ENCODE measurements at regions not wholly inside any gene's neighbourhood (a gene's known extent, or its start where the extent isn't known, plus 50 kb on each side); places are given as distances from the start of the nearest gene placed in this dataset.

GRCh38 chr10:28470873-28471651 is 61.9 kb upstream of the WAC start:
- intact Hi-C loops (cut with DNase I) = no loop called here
- 61% methylated on average over 12 of the region's 12 CpGs for WGBS
- no peak overlapping the region for H3K4me3 ChIP-seq

GRCh38 chr10:28471652-28472050 is 61.3 kb upstream of the WAC start:
- TF ChIP-seq POLR2AphosphoS5 (IDR thresholded peaks at IDR 0.05) (no peak), POLR2A (IDR thresholded peaks at IDR 0.05) (no peak)
- TF ChIP-seq, protein P1, sequence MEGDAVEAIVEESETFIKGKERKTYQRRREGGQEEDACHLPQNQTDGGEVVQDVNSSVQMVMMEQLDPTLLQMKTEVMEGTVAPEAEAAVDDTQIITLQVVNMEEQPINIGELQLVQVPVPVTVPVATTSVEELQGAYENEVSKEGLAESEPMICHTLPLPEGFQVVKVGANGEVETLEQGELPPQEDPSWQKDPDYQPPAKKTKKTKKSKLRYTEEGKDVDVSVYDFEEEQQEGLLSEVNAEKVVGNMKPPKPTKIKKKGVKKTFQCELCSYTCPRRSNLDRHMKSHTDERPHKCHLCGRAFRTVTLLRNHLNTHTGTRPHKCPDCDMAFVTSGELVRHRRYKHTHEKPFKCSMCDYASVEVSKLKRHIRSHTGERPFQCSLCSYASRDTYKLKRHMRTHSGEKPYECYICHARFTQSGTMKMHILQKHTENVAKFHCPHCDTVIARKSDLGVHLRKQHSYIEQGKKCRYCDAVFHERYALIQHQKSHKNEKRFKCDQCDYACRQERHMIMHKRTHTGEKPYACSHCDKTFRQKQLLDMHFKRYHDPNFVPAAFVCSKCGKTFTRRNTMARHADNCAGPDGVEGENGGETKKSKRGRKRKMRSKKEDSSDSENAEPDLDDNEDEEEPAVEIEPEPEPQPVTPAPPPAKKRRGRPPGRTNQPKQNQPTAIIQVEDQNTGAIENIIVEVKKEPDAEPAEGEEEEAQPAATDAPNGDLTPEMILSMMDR (IDR thresholded peaks at IDR 0.05) = no peak
- Histone ChIP-seq H3K4me3 (no peak overlapping the region), H3K27me3 (replicated peaks; ENCODE audit: insufficient read depth) (peaks cover 2% of the 10 kb centered on the region), H3K27ac (no peak overlapping the region), H3K9me3 (no peaks in the 10 kb centered on the region), H3K36me3 (no peaks in the 10 kb centered on the region), H3K4me1 (replicated peaks) (no peaks in the 10 kb centered on the region)
- intact Hi-C loops (cut with DNase I) = no loop called here
- DNase-seq (ENCODE audit: low spot score) = no peak
- 93% methylated on average over 6 of the region's 6 CpGs for WGBS

More at GRCh38 chr10:28470873-28471651, 61.9 kb upstream of the WAC start:
- no peak for TF ChIP-seq POLR2AphosphoS5 (IDR thresholded peaks at IDR 0.05)
- no peak for TF ChIP-seq POLR2A (IDR thresholded peaks at IDR 0.05)
- TF ChIP-seq, protein P1 (IDR thresholded peaks at IDR 0.05) = no peak
- Histone ChIP-seq H3K9me3 (no peaks in the 10 kb centered on the region), H3K4me1 (replicated peaks) (no peaks in the 10 kb centered on the region), H3K27ac (no peak overlapping the region), H3K36me3 (no peaks in the 10 kb centered on the region), H3K27me3 (replicated peaks; ENCODE audit: insufficient read depth) (peaks cover 2% of the 10 kb centered on the region)
- no peak for DNase-seq (ENCODE audit: low spot score)

- Histone ChIP-seq H3K36me3 (no peaks in the 10 kb centered on the region), H3K9me3 (no peaks in the 10 kb centered on the region), H3K27ac (no peak overlapping the region), H3K4me1 (replicated peaks) (no peaks in the 10 kb centered on the region), H3K4me3 (no peak overlapping the region), H3K27me3 (replicated peaks; ENCODE audit: insufficient read depth) (no peaks in the 10 kb centered on the region)
- intact Hi-C loops (cut with DNase I) = no loop called here
- no peak for TF ChIP-seq POLR2AphosphoS5 (IDR thresholded peaks at IDR 0.05)
- no peak for TF ChIP-seq POLR2A (IDR thresholded peaks at IDR 0.05)
- TF ChIP-seq, protein P1 (IDR thresholded peaks at IDR 0.05) = no peak
- 32% methylated on average over 1 of the region's 1 CpG for WGBS
- no peak for DNase-seq (ENCODE audit: low spot score)
Measured at GRCh38 chr10:28478646-28479045, 54.3 kb upstream of the WAC start.

DNA sequence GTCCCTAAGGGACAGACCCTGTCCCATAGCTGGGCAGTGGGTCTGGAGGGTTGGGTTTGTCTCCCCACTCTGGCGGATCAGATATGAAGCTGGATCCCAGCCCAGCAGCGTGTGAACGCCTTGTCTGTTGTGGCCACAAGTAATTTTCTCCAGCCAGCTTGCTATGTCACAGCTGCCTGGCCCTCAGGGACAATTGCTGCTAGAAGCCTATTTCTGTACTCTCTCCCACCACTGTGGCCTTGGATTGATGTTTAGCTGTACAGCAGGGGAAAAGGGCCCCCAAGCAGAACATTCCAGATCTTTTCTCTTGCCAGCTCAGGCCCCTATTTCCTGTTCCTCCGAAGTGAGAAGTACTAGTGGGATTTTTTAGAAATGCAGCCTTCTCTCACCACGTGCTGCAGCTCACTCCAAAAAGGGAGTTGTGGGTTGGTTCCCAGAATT is 53.5 kb upstream of the WAC start:
- H3K4me3 ChIP-seq = no peak overlapping the region
- H3K9me3 ChIP-seq = no peaks in the 10 kb centered on the region
- 42% methylated on average over 5 of the region's 5 CpGs for WGBS
- H3K27ac ChIP-seq = no peak overlapping the region
- no peak for TF ChIP-seq POLR2A (IDR thresholded peaks at IDR 0.05)
- TF ChIP-seq POLR2AphosphoS5 (IDR thresholded peaks at IDR 0.05) = no peak
- TF ChIP-seq, protein P1 (IDR thresholded peaks at IDR 0.05) = no peak
- no peaks in the 10 kb centered on the region for H3K27me3 ChIP-seq (replicated peaks; ENCODE audit: insufficient read depth)
- intact Hi-C loops (cut with DNase I) = no loop called here
- no peak for DNase-seq (ENCODE audit: low spot score)
- no peaks in the 10 kb centered on the region for H3K4me1 ChIP-seq (replicated peaks)
- no peaks in the 10 kb centered on the region for H3K36me3 ChIP-seq
